HG02870 (cell line): ENCODE measurements at regions not wholly inside any gene's neighbourhood (a gene's known extent, or its start where the extent isn't known, plus 50 kb on each side); places are given as distances from the start of the nearest gene placed in this dataset.

Source experiments
- ATAC-seq: cut with Tn5 transposase; IDR thresholded peaks from one replicate; pipeline ENCODE4 v1.9.1; 2021; ENCODE audit warnings: mild to moderate bottlenecking, moderate library complexity; ENCODE audit not compliant: unreplicated experiment

- ATAC-seq = no peak
Observed at GRCh38 chr10:128820663-128821062, 646.4 kb upstream of the MGMT start.

- no peak for ATAC-seq
Observed at GRCh38 chr10:128823201-128823600, 643.8 kb upstream of the MGMT start.

GRCh38 chr10:128825626-128826025 lies 641.4 kb upstream of the MGMT start:
- ATAC-seq = no peak

- ATAC-seq = no peak
Observed at GRCh38 chr10:128833671-128834070, 633.4 kb upstream of the MGMT start.

GRCh38 chr10:128835361-128835760 lies 631.7 kb upstream of the MGMT start:
- no peak for ATAC-seq

GRCh38 chr10:128837478-128837877 lies 629.6 kb upstream of the MGMT start:
- ATAC-seq = no peak

GRCh38 chr10:128839134-128839533 lies 627.9 kb upstream of the MGMT start:
- ATAC-seq = no peak

- no peak for ATAC-seq
Observed at GRCh38 chr10:128839701-128840100, 627.3 kb upstream of the MGMT start.

GRCh38 chr10:128843972-128844371 lies 623.1 kb upstream of the MGMT start:
- no peak for ATAC-seq

GRCh38 chr10:128846927-128847326 lies 620.1 kb upstream of the MGMT start:
- no peak for ATAC-seq

- no peak for ATAC-seq
Observed at GRCh38 chr10:128848810-128849209, 618.2 kb upstream of the MGMT start.

GRCh38 chr10:128850647-128851046 lies 616.4 kb upstream of the MGMT start:
- ATAC-seq = no peak

GRCh38 chr10:128851281-128851680 lies 615.8 kb upstream of the MGMT start:
- ATAC-seq = no peak

- no peak for ATAC-seq
Observed at GRCh38 chr10:128851726-128852125, 615.3 kb upstream of the MGMT start.

GRCh38 chr10:128852449-128852848 lies 614.6 kb upstream of the MGMT start:
- no peak for ATAC-seq

GRCh38 chr10:128852902-128853301 lies 614.1 kb upstream of the MGMT start:
- ATAC-seq = no peak

GRCh38 chr10:128853537-128853936 lies 613.5 kb upstream of the MGMT start:
- no peak for ATAC-seq

GRCh38 chr10:128854204-128854603 lies 612.8 kb upstream of the MGMT start:
- ATAC-seq = no peak

GRCh38 chr10:128854963-128855362 lies 612.1 kb upstream of the MGMT start:
- ATAC-seq = no peak

- no peak for ATAC-seq
Observed at GRCh38 chr10:128855618-128856428, 611.2 kb upstream of the MGMT start.

GRCh38 chr10:128859738-128860386 lies 607.2 kb upstream of the MGMT start:
- ATAC-seq = no peak

- ATAC-seq = no peak
Observed at GRCh38 chr10:128860574-128860973, 606.5 kb upstream of the MGMT start.
